Prostate gland (tissue), 2 donors: ENCODE measurements at regions not wholly inside any gene's neighbourhood (a gene's known extent, or its start where the extent isn't known, plus 50 kb on each side); places are given as distances from the start of the nearest gene placed in this dataset. TPM values are rescaled to one million over a fixed set of nuclear protein-coding genes. Genes with fewer than 3 reads are reported as not detected.
"Not testable (repeated sequence)": the region's sequence is repeated elsewhere in the genome, so short reads cannot be mapped to it uniquely, and the experiment has no call there.

Experiments
- DNase-seq: peaks from one replicate; pipeline ENCODE4 v3.0.0-alpha.2; 2019; ENCODE audit warnings: low spot score
- H3K27ac ChIP-seq, 2 donors: fragments of 200-600 bp; sonication (generic); 2 replicates each; pipeline ENCODE4 v1.5.1; 2017 to 2019
- H3K27me3 ChIP-seq: fragments of 200-600 bp; sonication (generic); replicated peaks from 2 replicates; pipeline ENCODE4 v1.5.1; 2019; ENCODE audit not compliant: insufficient read depth
- H3K36me3 ChIP-seq, 2 donors: fragments of 200-600 bp; sonication (generic); 1 replicate in 1 of 2; 2 replicates in 1 of 2; pipeline versions ENCODE4 v1.5.1 to v1.8.1; 2017 to 2019
- H3K4me1 ChIP-seq: fragments of 200-600 bp; sonication (generic); replicated peaks from 2 replicates; pipeline ENCODE4 v1.5.1; 2019
- H3K4me3 ChIP-seq, 2 donors: fragments of 200-600 bp; sonication (generic); 2 replicates each; pipeline ENCODE4 v1.5.1; 2017 to 2019
- H3K9me3 ChIP-seq: fragments of 200-600 bp; sonication (generic); 2 replicates; pipeline ENCODE4 v1.5.1; 2017
- CTCF ChIP-seq, 4 experiments: fragments of 200-600 bp in 2 of 4; fragments of 450-650 bp in 2 of 4; sonication (generic) in 2 of 4; IDR thresholded peaks; 1 replicate in 3 of 4; 2 replicates in 1 of 4; pipeline ENCODE4 v1.5.1; 2016 to 2019; ENCODE audit warnings: antibody characterized with exemption in 4 of 4, mild to moderate bottlenecking in 2 of 4, moderate library complexity in 2 of 4
- POLR2A ChIP-seq: fragments of 450-650 bp; IDR thresholded peaks from one replicate; pipeline ENCODE4 v1.6.1; 2016; ENCODE audit warnings: antibody characterized with exemption, mild to moderate bottlenecking
- POLR2AphosphoS5 ChIP-seq: sonication (generic); formaldehyde crosslinking; IDR thresholded peaks from one replicate; pipeline ENCODE4 v1.6.1; 2017; ENCODE audit warnings: antibody characterized with exemption
- WGBS: methylation state at CpG from one replicate; pipeline ENCODE4 v1.1.5; 2018; 5-methylcytosine and 5-hydroxymethylcytosine counted together
- intact Hi-C: fragments of 100-400 bp; cut with DNase I; formaldehyde crosslinking; loops from one replicate; pipeline ENCODE4 v1.14.2; 2022
- microRNA-seq: library from miRNA; unstranded; fragments of <30 nt; microRNA quantifications from one replicate; pipeline ENCODE4, GENCODE V29; 2016
- small RNA-seq, 2 donors: library from RNA; depleted of rRNA; stranded (forward); fragments of <200 nt; gene quantifications; one replicate each; pipeline ENCODE3, GENCODE V24; 2016

DNA sequence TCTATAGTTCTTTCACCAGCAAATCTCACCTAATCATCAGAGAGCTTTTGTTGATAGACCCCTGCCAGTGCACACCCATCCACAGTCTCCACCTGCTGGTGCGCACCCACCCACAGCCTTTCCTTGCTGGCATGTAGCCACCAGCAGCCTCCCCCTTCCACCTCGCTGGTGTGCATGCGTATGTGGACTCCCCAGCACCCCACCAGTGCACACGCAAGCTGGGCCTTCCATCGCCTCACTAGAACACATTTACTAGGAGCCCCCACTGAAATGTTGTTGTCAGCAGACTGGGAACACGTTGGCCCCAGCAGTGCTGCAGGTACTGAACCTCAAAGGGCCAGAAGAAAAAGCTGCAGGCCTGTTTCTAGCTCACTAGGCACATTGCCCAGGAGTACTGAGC lies 104.9 kb upstream of the ZWINT start:
- intact Hi-C loops = no loop called here
- DNase-seq = no peak
- TF ChIP-seq CTCF (IDR thresholded peaks at IDR 0.05) (no peak), POLR2AphosphoS5 (no peak), POLR2A (no peak)
- Histone ChIP-seq H3K9me3 (no peaks in the 10 kb centered on the region), H3K4me3 (no peak overlapping the region), H3K36me3 (no peaks in the 10 kb centered on the region), H3K27ac (no peak overlapping the region), H3K27me3 (no peaks in the 10 kb centered on the region), H3K4me1 (no peaks in the 10 kb centered on the region)
- 85% methylated on average over 6 of the region's 6 CpGs for WGBS

- no peak for DNase-seq
- Histone ChIP-seq H3K27ac (no peak overlapping the region), H3K4me3 (no peak overlapping the region), H3K9me3 (no peaks in the 10 kb centered on the region), H3K27me3 (no peaks in the 10 kb centered on the region), H3K36me3 (no peaks in the 10 kb centered on the region), H3K4me1 (no peaks in the 10 kb centered on the region)
- TF ChIP-seq POLR2A (no peak), CTCF (IDR thresholded peaks at IDR 0.05) (peak in 2 of 4 experiments; percentile 24 to 30)
- intact Hi-C loops = no loop called here
These were observed 88.7 kb upstream of the ZWINT start for GRCh38 chr10:56449770-56450169.

- H3K9me3 ChIP-seq, H3K27ac ChIP-seq, H3K36me3 ChIP-seq, H3K27me3 ChIP-seq, DNase-seq, intact Hi-C loops, H3K4me1 ChIP-seq, H3K4me3 ChIP-seq: not testable (repeated sequence)
- WGBS = 84% methylated on average over 10 of the region's 10 CpGs
These were observed 86.6 kb upstream of the ZWINT start for GRCh38 chr10:56447613-56448012.

GRCh38 chr10:56441337-56441736 lies 80.3 kb upstream of the ZWINT start:
- H3K27ac ChIP-seq, H3K9me3 ChIP-seq, H3K4me3 ChIP-seq, DNase-seq, intact Hi-C loops, H3K36me3 ChIP-seq, H3K4me1 ChIP-seq, H3K27me3 ChIP-seq: not testable (repeated sequence)
- 91% methylated on average over 1 of the region's 1 CpG for whole genome bisulfite sequencing

Small RNAs in the stretch of these regions (microRNA-seq; reads per million reads assigned to microRNA genes)
- gene MIR3924 = not detected

Small RNAs in the stretch of these regions (small RNA-seq; reads per million reads assigned to genes)
- gene AL731534.1 (0 reads per million in 2 donors), gene MIR3924 (0 reads per million in 2 donors), gene RF01299 (0 reads per million in 2 donors)
